Loucy (cell line): ENCODE measurements at regions not wholly inside any gene's neighbourhood (a gene's known extent, or its start where the extent isn't known, plus 50 kb on each side); places are given as distances from the start of the nearest gene placed in this dataset.
A peak's percentile ranks its signal among the peaks of the same experiment; 100 is the strongest.

Experiments used
- H2AFZ ChIP-seq: fragments of 200-600 bp; sonication (generic); 2 replicates; pipeline ENCODE4 v1.6.0; 2016; ENCODE audit warnings: antibody characterized with exemption, mild to moderate bottlenecking, low read length, moderate library complexity
- H3F3A ChIP-seq: fragments of 200-600 bp; 2 replicates; pipeline ENCODE4 v1.6.0; 2016; ENCODE audit warnings: antibody characterized with exemption, low read depth, mild to moderate bottlenecking
- H3K27me3 ChIP-seq: fragments of 200-600 bp; sonication (generic); 2 replicates; pipeline ENCODE4 v1.6.1; 2014; ENCODE audit warnings: low read length, mild to moderate bottlenecking; ENCODE audit not compliant: insufficient read depth, poor library complexity, severe bottlenecking
- H3K36me3 ChIP-seq: fragments of 200-600 bp; sonication (generic); 2 replicates; pipeline ENCODE4 v1.6.1; 2016; ENCODE audit warnings: low read length; ENCODE audit not compliant: insufficient read depth
- H3K4me1 ChIP-seq: fragments of 200-600 bp; sonication (generic); 2 replicates; pipeline ENCODE4 v1.5.1; 2014; ENCODE audit warnings: low read length, mild to moderate bottlenecking; ENCODE audit not compliant: insufficient read depth, poor library complexity, severe bottlenecking
- H3K4me2 ChIP-seq: fragments of 200-600 bp; sonication (generic); 2 replicates; pipeline ENCODE4 v1.6.0; 2014; ENCODE audit warnings: antibody characterized with exemption, low read length, low read depth, mild to moderate bottlenecking; ENCODE audit not compliant: poor library complexity, severe bottlenecking
- H3K4me3 ChIP-seq: fragments of 200-600 bp; sonication (generic); 2 replicates; pipeline ENCODE4 v1.5.1; 2014; ENCODE audit warnings: low read length, mild to moderate bottlenecking, mixed read lengths; ENCODE audit not compliant: poor library complexity, severe bottlenecking
- H3K79me2 ChIP-seq: fragments of 200-600 bp; sonication (generic); 2 replicates; pipeline ENCODE4 v1.6.1; 2014; ENCODE audit warnings: low read length; ENCODE audit not compliant: insufficient read depth
- H3K9ac ChIP-seq: fragments of 200-600 bp; sonication (generic); 2 replicates; pipeline ENCODE4 v1.6.0; 2014; ENCODE audit warnings: mild to moderate bottlenecking, low read depth, low read length, moderate library complexity; ENCODE audit not compliant: poor library complexity, severe bottlenecking
- H3K9me2 ChIP-seq: fragments of 200-600 bp; sonication (generic); replicated peaks from 2 replicates; pipeline ENCODE4 v1.6.1; 2016; ENCODE audit warnings: low read depth, low read length, mixed read lengths
- H3K9me3 ChIP-seq: fragments of 200-600 bp; sonication (generic); 2 replicates; pipeline ENCODE4 v1.6.1; 2014; ENCODE audit warnings: mild to moderate bottlenecking, antibody characterized with exemption, low read length, low read depth; ENCODE audit not compliant: insufficient read depth
- H4K20me1 ChIP-seq: fragments of 200-600 bp; sonication (generic); 2 replicates; pipeline ENCODE4 v1.6.0; 2014; ENCODE audit warnings: antibody characterized with exemption, low read length, mild to moderate bottlenecking; ENCODE audit not compliant: insufficient read depth, poor library complexity, severe bottlenecking
- EZH2phosphoT487 ChIP-seq: fragments of 200-600 bp; IDR thresholded peaks from 2 replicates; pipeline ENCODE4 v1.6.1; 2018; ENCODE audit warnings: antibody characterized with exemption, mild to moderate bottlenecking, moderate library complexity, borderline replicate concordance
- TF ChIP-seq, protein P1 (sequence below): fragments of 200-600 bp; sonication (generic); conservative IDR thresholded peaks from 2 replicates; pipeline ENCODE4 v1.5.1; 2014; ENCODE audit warnings: mild to moderate bottlenecking, antibody characterized with exemption, low read length

DNA sequence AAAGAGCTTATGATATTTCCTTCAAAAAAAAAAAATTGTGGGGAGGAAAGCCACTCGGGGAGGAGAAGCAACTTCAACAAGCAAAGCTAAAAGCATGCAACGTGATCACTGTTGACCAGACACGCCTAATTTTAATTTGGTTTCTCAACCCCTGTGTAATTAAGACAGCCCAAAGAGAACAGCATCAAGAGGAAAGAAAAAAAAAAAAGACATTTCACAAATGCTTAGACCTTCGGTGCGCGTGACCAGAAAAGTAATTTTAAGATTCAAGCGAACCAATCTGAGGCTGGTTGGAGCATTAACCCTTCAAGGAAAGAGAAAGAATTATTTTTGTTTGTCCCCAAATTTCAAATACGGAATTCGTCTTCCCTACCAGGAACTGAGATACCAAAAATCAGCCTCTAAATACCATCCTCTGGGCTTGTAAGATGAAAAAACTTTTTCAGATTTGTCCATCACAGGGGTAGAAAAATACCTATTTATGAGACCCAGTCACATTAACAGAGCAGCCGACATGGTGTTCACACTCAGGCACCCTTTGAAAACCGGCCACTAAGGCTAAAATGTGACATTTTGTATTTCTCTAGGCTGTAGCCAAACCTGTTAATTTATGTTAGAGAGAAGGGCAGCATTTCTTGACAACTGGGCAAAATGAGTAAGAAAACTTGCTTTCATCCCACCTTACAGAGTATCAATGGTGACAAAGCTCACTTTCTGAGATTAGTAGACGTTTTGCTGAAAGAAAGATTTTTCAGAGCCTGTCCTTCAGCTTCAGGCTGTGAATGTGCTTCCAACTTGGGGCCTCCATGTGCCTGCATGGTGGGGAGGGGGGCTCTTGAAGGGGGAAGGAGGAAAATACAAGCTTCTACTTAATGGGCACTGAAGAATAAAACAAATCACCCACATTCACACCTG, 179.9 kb upstream of the KLF14 start:
- peaks cover 7% of the 10 kb centered on the region; the same call in 1 of the 2 replicates for H3F3A ChIP-seq

DNA sequence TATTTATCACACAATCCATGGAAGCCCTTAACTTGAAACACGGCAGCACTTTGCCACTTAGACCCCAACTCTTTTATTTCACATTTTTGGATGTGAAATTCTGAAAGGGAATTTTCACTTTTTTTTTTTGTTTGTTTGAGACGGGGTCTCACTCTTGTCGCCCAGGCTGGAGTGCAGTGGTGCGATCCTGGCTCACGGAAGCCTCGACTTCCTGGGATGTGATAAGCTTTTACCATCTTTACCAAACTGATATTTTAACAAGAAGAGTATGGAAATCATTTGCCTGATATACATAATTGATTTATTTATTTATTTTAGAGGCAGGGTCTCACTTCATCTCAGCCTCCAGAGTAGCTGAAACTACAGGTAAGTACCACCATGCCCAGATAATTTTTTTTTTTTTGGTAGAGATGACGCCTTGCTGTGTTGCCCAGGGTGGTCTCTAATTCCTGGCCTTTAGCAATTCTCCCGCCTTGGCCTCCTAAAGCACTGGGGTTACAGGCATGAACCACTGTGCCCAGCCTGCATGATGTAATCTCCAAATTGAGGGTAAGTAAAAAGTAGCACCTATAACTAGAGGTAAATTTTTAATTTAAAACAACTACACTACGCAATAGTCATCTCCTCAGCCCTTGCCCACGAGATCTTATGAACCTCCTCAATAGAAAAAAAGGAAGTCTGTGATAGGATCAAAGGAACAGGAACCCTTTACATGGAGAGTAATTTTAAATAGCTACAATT, 180.7 kb upstream of the KLF14 start:
- Histone ChIP-seq H3K4me2 (peak overlapping the region; percentile 73), H3K9ac (peak overlapping the region; percentile 81), H3K9me3 (no peaks in the 10 kb centered on the region), H3K79me2 (peaks cover 18% of the 10 kb centered on the region; the same call in 1 of the 2 replicates), H3K4me1 (peaks cover 88% of the 10 kb centered on the region), H3K4me3 (no peak overlapping the region), H2AFZ (no peak overlapping the region), H3K27me3 (no peaks in the 10 kb centered on the region), H3K9me2 (no peaks in the 10 kb centered on the region), H3F3A (peaks cover 7% of the 10 kb centered on the region; the same call in 1 of the 2 replicates), H4K20me1 (peaks cover 5% of the 10 kb centered on the region), H3K36me3 (no peaks in the 10 kb centered on the region)
- TF ChIP-seq, protein P1, sequence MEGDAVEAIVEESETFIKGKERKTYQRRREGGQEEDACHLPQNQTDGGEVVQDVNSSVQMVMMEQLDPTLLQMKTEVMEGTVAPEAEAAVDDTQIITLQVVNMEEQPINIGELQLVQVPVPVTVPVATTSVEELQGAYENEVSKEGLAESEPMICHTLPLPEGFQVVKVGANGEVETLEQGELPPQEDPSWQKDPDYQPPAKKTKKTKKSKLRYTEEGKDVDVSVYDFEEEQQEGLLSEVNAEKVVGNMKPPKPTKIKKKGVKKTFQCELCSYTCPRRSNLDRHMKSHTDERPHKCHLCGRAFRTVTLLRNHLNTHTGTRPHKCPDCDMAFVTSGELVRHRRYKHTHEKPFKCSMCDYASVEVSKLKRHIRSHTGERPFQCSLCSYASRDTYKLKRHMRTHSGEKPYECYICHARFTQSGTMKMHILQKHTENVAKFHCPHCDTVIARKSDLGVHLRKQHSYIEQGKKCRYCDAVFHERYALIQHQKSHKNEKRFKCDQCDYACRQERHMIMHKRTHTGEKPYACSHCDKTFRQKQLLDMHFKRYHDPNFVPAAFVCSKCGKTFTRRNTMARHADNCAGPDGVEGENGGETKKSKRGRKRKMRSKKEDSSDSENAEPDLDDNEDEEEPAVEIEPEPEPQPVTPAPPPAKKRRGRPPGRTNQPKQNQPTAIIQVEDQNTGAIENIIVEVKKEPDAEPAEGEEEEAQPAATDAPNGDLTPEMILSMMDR, result no peak
- TF ChIP-seq EZH2phosphoT487, result no peak

More for the DNA sequence above, 179.9 kb upstream of the KLF14 start:
- peaks cover 5% of the 10 kb centered on the region for H4K20me1 ChIP-seq
- no peaks in the 10 kb centered on the region for H3K27me3 ChIP-seq
- H3K4me3 ChIP-seq, result peak overlapping the region; percentile 90
- peak overlapping the region; percentile 81 for H3K9ac ChIP-seq
- H3K9me3 ChIP-seq, result no peaks in the 10 kb centered on the region
- H3K79me2 ChIP-seq, result peaks cover 24% of the 10 kb centered on the region; the same call in 1 of the 2 replicates
- H3K36me3 ChIP-seq, result no peaks in the 10 kb centered on the region
- no peaks in the 10 kb centered on the region for H3K9me2 ChIP-seq
- H2AFZ ChIP-seq, result peak overlapping the region; percentile 39; the same call in 1 of the 2 replicates
- H3K4me2 ChIP-seq, result peak overlapping the region; percentile 73
- TF ChIP-seq, protein P1, result no peak
- no peak for TF ChIP-seq EZH2phosphoT487
- peaks cover 89% of the 10 kb centered on the region for H3K4me1 ChIP-seq

DNA sequence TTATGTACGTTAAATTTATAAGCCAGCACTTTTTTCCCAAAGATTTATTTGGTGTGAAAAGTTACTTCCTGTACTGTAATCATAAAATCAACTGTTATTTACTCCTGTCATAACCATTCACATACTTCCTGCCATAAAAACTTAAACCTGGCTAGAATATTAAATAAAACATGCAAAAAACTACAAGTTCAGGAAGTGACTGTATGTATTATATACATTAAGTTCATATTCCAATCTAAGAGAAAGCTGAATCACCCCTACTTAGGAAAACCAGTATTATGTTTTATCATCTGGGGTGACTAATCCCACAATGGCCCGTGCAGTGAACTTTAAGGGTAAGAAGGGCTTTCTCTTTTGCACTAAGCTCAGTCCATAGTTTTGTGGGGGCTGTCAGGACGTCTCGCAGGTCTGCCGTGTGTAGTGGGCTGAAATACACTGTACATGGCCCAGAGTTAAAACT, 183.7 kb upstream of the KLF14 start:
- Histone ChIP-seq H3K79me2 (no peaks in the 10 kb centered on the region; the same call in 1 of the 2 replicates), H3K4me2 (peak overlapping the region; percentile 71), H3K9ac (peak overlapping the region; percentile 46), H4K20me1 (no peaks in the 10 kb centered on the region), H3F3A (peaks cover 5% of the 10 kb centered on the region; the same call in 1 of the 2 replicates), H2AFZ (no peak overlapping the region), H3K4me1 (peaks cover 67% of the 10 kb centered on the region), H3K36me3 (no peaks in the 10 kb centered on the region), H3K4me3 (peak overlapping the region; percentile 51), H3K9me2 (no peaks in the 10 kb centered on the region), H3K27me3 (no peaks in the 10 kb centered on the region), H3K9me3 (no peaks in the 10 kb centered on the region)
- TF ChIP-seq, protein P1, result no peak
- TF ChIP-seq EZH2phosphoT487, result no peak
